ENCODE measurements at regions not wholly inside any gene's neighbourhood (a gene's known extent, or its start where the extent isn't known, plus 50 kb on each side); places are given as distances from the start of the nearest gene placed in this dataset.

- intact Hi-C loops (cut with micrococcal nuclease; ENCODE audit: unreplicated experiment) (no loop called here), in situ Hi-C loops (cut with HindIII; ENCODE audit: low pct_unique_long_range_greater_than_20kb, low sequenced_read_pairs) (no loop called here)
- TF ChIP-seq REST (IDR thresholded peaks at IDR 0.05; ENCODE audit: insufficient read depth in 1 of 2, low read depth in 2 of 2, low read length in 1 of 2) (no peak), POLR2AphosphoS5 (IDR thresholded peaks at IDR 0.05; ENCODE audit: low read depth, low read length) (no peak), TCF7L2 (IDR thresholded peaks at IDR 0.05; ENCODE audit: low read depth, low read length) (no peak), SIN3A (IDR thresholded peaks at IDR 0.05; ENCODE audit: borderline replicate concordance, insufficient read depth, low read depth, low read length) (no peak), CTCF (IDR thresholded peaks at IDR 0.05) (no peak)
- Histone ChIP-seq H3K27me3 (ENCODE audit: control insufficient read depth, insufficient read depth, low read length) (peaks cover 12% of the 10 kb centered on the region), H3K4me1 (ENCODE audit: control insufficient read depth, insufficient read depth, low read length) (peaks cover 4% of the 10 kb centered on the region; the same call in 1 of the 2 replicates), H3K9me3 (ENCODE audit: control insufficient read depth, insufficient read depth, low read depth, low read length) (no peaks in the 10 kb centered on the region), H3K36me3 (ENCODE audit: control insufficient read depth, insufficient read depth, low read length) (no peaks in the 10 kb centered on the region), H3K27ac (ENCODE audit: low read length) (no peak overlapping the region), H3K4me3 (ENCODE audit: low read depth in 2 of 2, low read length in 2 of 2) (no peak overlapping the region)
- DNase-seq (ENCODE audit: low read depth, low spot score) (no peak), ATAC-seq (no peak)
- POLR2A ChIA-PET, result no interaction called here
- CTCF ChIA-PET, result no interaction called here
- no TSS peak for BruUV-seq (replicated peaks)
These were observed 147.0 kb downstream of the ENGASE start for GRCh38 chr17:79221597-79221996.

- H3K27me3 ChIP-seq (ENCODE audit: control insufficient read depth, insufficient read depth, low read length), result peaks cover 14% of the 10 kb centered on the region
- BruUV-seq (replicated peaks), result no TSS peak
- peak; percentile 59 for ATAC-seq
- intact Hi-C loops (cut with micrococcal nuclease; ENCODE audit: unreplicated experiment) (no loop called here), in situ Hi-C loops (cut with HindIII; ENCODE audit: low pct_unique_long_range_greater_than_20kb, low sequenced_read_pairs) (no loop called here)
- TF ChIP-seq TCF7L2 (IDR thresholded peaks at IDR 0.05; ENCODE audit: low read depth, low read length), result no peak
- POLR2A ChIA-PET, result no interaction called here
- no peaks in the 10 kb centered on the region for H3K9me3 ChIP-seq (ENCODE audit: control insufficient read depth, insufficient read depth, low read depth, low read length)
- peak overlapping the region in 1 of 2 experiments; percentile 10; a peak in 2 of 4 replicates for H3K4me3 ChIP-seq (ENCODE audit: low read depth in 2 of 2, low read length in 2 of 2)
- no peak overlapping the region for H3K27ac ChIP-seq (ENCODE audit: low read length)
- no peak for DNase-seq (ENCODE audit: low read depth, low spot score)
- CTCF ChIA-PET, result no interaction called here
- H3K4me1 ChIP-seq (ENCODE audit: control insufficient read depth, insufficient read depth, low read length), result peaks cover 4% of the 10 kb centered on the region; the same call in 1 of the 2 replicates
- H3K36me3 ChIP-seq (ENCODE audit: control insufficient read depth, insufficient read depth, low read length), result no peaks in the 10 kb centered on the region
These were observed 146.2 kb downstream of the ENGASE start for GRCh38 chr17:79220713-79221291.

GRCh38 chr17:79220201-79220712 is 145.6 kb downstream of the ENGASE start:
- peaks cover 4% of the 10 kb centered on the region; the same call in 1 of the 2 replicates for H3K4me1 ChIP-seq (ENCODE audit: control insufficient read depth, insufficient read depth, low read length)
- H3K27me3 ChIP-seq (ENCODE audit: control insufficient read depth, insufficient read depth, low read length), result peaks cover 14% of the 10 kb centered on the region
- POLR2A ChIA-PET, result no interaction called here
- in situ Hi-C loops (cut with HindIII; ENCODE audit: low pct_unique_long_range_greater_than_20kb, low sequenced_read_pairs) (no loop called here), intact Hi-C loops (cut with micrococcal nuclease; ENCODE audit: unreplicated experiment) (no loop called here)
- TF ChIP-seq CTCF (IDR thresholded peaks at IDR 0.05) (no peak), SIN3A (IDR thresholded peaks at IDR 0.05; ENCODE audit: borderline replicate concordance, insufficient read depth, low read depth, low read length) (no peak)
- peak overlapping the region in 1 of 2 experiments; percentile 10; a peak in 2 of 4 replicates for H3K4me3 ChIP-seq (ENCODE audit: low read depth in 2 of 2, low read length in 2 of 2)
- peak; percentile 59 for ATAC-seq
- no peak overlapping the region for H3K27ac ChIP-seq (ENCODE audit: low read length)
- no peaks in the 10 kb centered on the region for H3K36me3 ChIP-seq (ENCODE audit: control insufficient read depth, insufficient read depth, low read length)
- no peaks in the 10 kb centered on the region for H3K9me3 ChIP-seq (ENCODE audit: control insufficient read depth, insufficient read depth, low read depth, low read length)
- BruUV-seq (replicated peaks), result no TSS peak
- CTCF ChIA-PET, result no interaction called here
- DNase-seq (ENCODE audit: low read depth, low spot score), result no peak
